GM18511 (cell line): ENCODE measurements at regions not wholly inside any gene's neighbourhood (a gene's known extent, or its start where the extent isn't known, plus 50 kb on each side); places are given as distances from the start of the nearest gene placed in this dataset.
A peak's percentile ranks its signal among the peaks of the same experiment; 100 is the strongest.

Experiments
- ATAC-seq: cut with Tn5 transposase; IDR thresholded peaks from one replicate; pipeline ENCODE4 v1.9.1; 2021; ENCODE audit warnings: mild to moderate bottlenecking, moderate library complexity; ENCODE audit not compliant: unreplicated experiment

DNA sequence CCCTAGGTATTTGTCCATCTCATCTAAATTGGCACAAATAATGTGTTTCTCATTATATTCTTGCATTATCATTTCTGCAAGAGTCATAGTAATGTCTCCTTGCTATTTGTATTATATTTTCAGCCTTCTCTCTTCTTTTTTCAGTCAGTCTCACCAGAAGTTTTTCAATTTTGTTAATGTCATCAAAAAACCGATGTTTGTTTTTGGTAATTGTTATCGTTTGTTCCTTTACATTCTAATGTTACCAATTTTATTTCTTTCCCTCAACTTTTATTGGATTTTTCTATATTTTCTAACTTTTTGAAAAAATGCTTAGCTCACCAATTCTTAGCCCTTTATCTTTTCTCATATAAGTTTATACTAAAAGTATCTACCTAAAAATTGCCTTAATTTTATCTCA lies 82.2 kb upstream of the NRSN1 start:
- ATAC-seq, result no peak

DNA sequence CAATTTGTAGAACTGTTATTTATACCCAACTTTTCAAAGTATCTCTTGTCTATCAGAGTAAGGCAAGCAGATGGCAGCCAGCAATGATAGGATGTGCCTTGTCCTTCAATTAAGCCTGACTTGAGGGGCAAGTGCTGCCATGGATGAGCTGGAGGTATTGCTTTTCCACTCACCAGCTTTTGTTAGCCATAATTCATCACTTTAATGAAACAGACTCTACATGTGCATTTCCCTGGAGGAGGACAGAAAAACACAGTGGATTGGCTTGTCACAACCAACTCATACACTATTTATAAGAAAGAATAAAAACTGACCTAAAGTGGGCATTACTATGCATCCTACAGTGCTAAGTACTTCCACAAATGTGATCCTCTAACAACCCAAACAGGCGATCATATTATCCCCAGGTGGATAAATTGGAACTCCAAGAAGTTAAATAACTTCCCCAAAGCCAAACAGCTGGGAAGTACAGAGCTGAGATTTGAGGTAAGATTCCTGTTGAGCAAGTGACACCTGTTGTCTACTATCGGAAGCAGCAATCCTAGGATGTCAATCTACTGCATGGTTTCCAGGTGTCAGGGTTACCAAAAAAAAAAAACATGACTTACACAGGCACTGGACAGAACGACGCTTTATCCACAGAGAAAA lies 73.9 kb upstream of the NRSN1 start:
- no peak for ATAC-seq

- ATAC-seq, result no peak
Observed at GRCh38 chr6:24052590-24052961, 73.4 kb upstream of the NRSN1 start.

GRCh38 chr6:24053057-24053456 lies 73.0 kb upstream of the NRSN1 start:
- no peak for ATAC-seq

DNA sequence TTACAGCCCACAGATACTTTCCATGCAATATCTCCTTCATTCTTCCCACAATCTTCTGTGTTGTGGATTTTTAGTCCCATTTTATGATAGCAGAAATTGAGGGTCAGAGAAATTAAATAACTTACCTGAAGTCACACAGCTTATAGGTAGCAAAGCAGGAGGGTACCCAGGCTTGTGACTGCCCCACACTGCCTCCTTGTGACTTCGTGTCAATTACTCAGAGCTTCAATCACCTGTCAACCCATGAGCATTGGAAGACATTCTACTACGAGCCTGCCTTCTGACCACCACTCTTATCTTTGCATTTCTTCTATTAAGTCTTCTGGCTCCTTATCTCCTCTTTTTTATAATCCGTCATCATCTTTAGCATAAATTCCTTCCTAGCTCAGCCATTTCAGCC lies 71.6 kb upstream of the NRSN1 start:
- ATAC-seq, result no peak

DNA sequence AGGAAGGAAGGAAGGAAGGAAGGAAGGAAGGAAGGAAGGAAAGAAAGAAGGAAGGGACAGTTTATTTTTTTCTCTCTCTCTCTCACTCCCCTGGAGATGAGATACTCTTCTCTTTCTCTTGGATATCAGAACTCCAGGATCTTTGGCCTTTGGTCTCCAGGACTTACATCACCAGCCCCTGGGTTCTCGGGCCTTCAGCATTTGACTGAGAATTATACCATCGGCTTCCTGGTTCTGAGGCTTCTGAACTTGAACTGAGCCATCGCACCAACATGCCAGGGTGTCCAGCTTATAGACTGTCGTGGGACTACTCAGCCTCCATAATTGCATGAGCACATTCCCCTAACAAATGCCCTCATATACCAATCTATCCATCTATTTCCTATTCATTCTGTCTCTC lies 69.4 kb upstream of the NRSN1 start:
- ATAC-seq, result no peak

DNA sequence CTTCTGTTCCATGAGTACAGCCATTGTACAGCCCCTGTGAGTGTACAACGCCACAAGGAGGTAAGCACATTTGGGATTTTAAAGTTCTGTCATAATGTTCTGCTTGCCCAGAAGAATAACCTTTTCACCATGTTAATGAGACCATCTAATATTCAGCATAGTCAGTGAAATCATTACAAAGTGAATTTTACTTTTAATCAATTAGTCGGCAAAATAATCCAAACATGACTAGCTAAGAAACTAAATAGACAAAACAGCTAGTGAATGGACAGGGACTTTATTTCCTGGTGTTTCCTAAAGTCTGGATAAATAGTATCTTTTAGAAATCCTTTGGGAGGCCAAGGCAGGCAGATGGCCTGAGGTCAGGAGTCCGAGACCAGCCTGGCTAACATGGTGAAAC lies 69.0 kb upstream of the NRSN1 start:
- ATAC-seq, result no peak

- ATAC-seq, result peak; percentile 91
Observed at GRCh38 chr6:24060982-24061754, 64.8 kb upstream of the NRSN1 start.

DNA sequence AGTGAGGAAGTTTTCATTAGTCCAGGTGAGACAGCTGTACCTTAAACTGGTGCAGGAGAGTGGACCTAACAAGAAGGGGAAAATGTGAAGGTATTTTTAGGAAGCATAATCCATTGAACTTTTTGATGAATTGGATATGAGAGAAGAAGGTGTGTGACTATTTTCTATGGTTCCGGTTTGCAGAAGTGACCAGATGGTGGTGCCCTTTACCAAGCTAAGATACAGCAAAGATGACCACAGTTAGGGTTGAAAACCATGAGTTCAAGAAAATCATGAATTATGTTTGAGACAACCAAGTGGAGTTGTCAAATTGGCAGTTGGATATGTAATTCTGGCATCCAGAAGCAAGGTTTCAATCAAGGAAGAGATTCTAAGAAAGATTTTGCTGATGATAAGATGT lies 61.9 kb upstream of the NRSN1 start:
- ATAC-seq, result peak; percentile 22

DNA sequence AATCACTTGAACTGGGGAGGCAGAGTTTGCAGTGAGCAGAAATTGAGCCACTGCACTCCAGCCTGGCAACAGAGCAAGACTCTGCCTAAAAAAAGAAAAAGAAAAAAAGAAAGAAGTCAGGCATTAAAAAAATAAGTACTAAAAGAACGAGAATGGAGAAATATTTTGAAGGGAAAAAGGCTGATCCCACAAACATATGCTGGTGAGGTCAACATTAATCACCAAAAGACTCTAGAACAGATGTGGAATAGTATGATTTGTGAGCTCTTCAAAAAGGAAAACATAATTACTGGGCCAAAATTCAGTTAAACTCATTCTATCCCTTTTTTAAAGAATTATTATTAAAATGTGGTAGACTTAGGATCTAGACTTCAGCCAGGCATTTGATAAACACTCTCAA lies 61.2 kb upstream of the NRSN1 start:
- no peak for ATAC-seq

DNA sequence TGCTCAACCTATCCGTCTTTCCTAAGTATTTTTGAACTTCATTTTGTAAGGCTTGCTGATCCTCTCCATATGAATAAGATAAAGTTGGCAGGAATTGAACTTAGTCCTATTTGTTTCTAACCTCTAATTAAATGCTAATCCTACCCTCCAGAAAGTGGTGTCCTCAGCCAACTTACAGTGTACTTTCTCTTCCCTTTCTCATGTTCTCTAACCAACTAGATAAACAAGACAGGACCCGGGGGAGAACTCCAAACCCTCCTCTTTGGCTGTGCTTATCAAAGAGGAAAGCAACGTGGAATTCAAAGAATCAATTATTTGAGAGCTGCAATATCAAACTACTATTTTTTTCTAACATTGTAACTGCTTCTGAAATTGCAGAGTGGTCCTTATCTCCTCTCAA lies 56.5 kb upstream of the NRSN1 start:
- ATAC-seq, result no peak

GRCh38 chr6:24072038-24072746 lies 53.8 kb upstream of the NRSN1 start:
- ATAC-seq, result no peak

DNA sequence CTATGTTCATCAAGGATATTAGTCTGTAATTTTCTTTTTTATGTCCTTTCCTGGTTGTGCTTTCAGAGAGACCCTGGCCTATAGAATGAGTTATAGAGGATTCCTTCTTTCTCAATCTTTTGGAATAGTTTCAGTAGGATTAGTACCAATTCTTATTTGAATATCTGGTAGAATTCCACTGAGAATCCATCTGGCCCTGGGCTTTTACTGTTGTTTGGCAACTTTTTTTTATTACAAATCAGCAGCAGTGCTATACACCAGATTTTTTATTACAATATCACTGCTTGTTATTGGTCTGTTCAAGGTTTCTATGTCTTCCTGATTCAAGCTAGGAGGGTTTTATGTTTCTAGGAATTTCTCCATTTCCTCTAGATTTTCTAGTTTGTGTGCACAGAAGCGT lies 50.0 kb upstream of the NRSN1 start:
- ATAC-seq, result no peak
